ENCODE measurements at regions not wholly inside any gene's neighbourhood (a gene's known extent, or its start where the extent isn't known, plus 50 kb on each side); places are given as distances from the start of the nearest gene placed in this dataset.

GRCh38 chr6:150732765-150733539, 132.6 kb upstream of the MTHFD1L start:
- Histone ChIP-seq H3K4me3 (ENCODE audit: low read length) (no peak overlapping the region), H3K9me2 (replicated peaks; ENCODE audit: low read length) (no peaks in the 10 kb centered on the region), H3F3A (ENCODE audit: low read length, unreplicated experiment) (no peaks in the 10 kb centered on the region), H3K4me2 (ENCODE audit: low read length) (no peak overlapping the region), H2AFZ (ENCODE audit: low read length) (no peak overlapping the region), H4K20me1 (ENCODE audit: low read length) (no peaks in the 10 kb centered on the region), H3K9me3 (ENCODE audit: low read length) (no peaks in the 10 kb centered on the region), H3K27me3 (ENCODE audit: low read length) (no peaks in the 10 kb centered on the region), H3K4me1 (ENCODE audit: insufficient read depth, low read length) (no peaks in the 10 kb centered on the region), H3K9ac (ENCODE audit: low read length) (no peak overlapping the region), H3K27ac (ENCODE audit: low read length) (no peak overlapping the region), H3K79me2 (ENCODE audit: low read length) (no peaks in the 10 kb centered on the region), H3K36me3 (ENCODE audit: low read depth, low read length) (no peaks in the 10 kb centered on the region)
- no TSS peak for BruUV-seq (replicated peaks)
- ChIA-PET POLR2A (ENCODE audit: unreplicated experiment) (no interaction called here), CTCF (no interaction called here)
- ATAC-seq, result no peak
- DNase-seq, result no peak
- intact Hi-C loops (cut with micrococcal nuclease), result no loop called here
- TF ChIP-seq CTCF (conservative IDR thresholded peaks at IDR 0.05; ENCODE audit: low read depth, low read length) (no peak), EZH2phosphoT487 (IDR thresholded peaks at IDR 0.05; ENCODE audit: borderline replicate concordance, low read length) (no peak), EZH2 (IDR thresholded peaks at IDR 0.05; ENCODE audit: low read length, unreplicated experiment) (no peak)

- Histone ChIP-seq H3K4me2 (ENCODE audit: low read length) (no peak overlapping the region), H3K27me3 (ENCODE audit: low read length) (no peaks in the 10 kb centered on the region), H3K9me3 (ENCODE audit: low read length) (no peaks in the 10 kb centered on the region), H3K9me2 (replicated peaks; ENCODE audit: low read length) (no peaks in the 10 kb centered on the region), H3K4me1 (ENCODE audit: insufficient read depth, low read length) (no peaks in the 10 kb centered on the region), H4K20me1 (ENCODE audit: low read length) (no peaks in the 10 kb centered on the region), H3K4me3 (ENCODE audit: low read length) (no peak overlapping the region), H3K79me2 (ENCODE audit: low read length) (no peaks in the 10 kb centered on the region), H2AFZ (ENCODE audit: low read length) (no peak overlapping the region), H3K27ac (ENCODE audit: low read length) (no peak overlapping the region), H3F3A (ENCODE audit: low read length, unreplicated experiment) (no peaks in the 10 kb centered on the region), H3K36me3 (ENCODE audit: low read depth, low read length) (no peaks in the 10 kb centered on the region), H3K9ac (ENCODE audit: low read length) (no peak overlapping the region)
- DNase-seq (no peak), ATAC-seq (no peak)
- intact Hi-C loops (cut with micrococcal nuclease), result no loop called here
- TF ChIP-seq EZH2phosphoT487 (IDR thresholded peaks at IDR 0.05; ENCODE audit: borderline replicate concordance, low read length), result no peak
- TF ChIP-seq CTCF (conservative IDR thresholded peaks at IDR 0.05; ENCODE audit: low read depth, low read length), result no peak
- no peak for TF ChIP-seq EZH2 (IDR thresholded peaks at IDR 0.05; ENCODE audit: low read length, unreplicated experiment)
- no TSS peak for BruUV-seq (replicated peaks)
- CTCF ChIA-PET, result no interaction called here
- POLR2A ChIA-PET (ENCODE audit: unreplicated experiment), result no interaction called here
Observed at GRCh38 chr6:150733726-150734125, 131.8 kb upstream of the MTHFD1L start.

- H3K36me3 ChIP-seq (ENCODE audit: low read depth, low read length), result no peaks in the 10 kb centered on the region
- H3K4me1 ChIP-seq (ENCODE audit: insufficient read depth, low read length), result no peaks in the 10 kb centered on the region
- DNase-seq, result peak; percentile 79
- CTCF ChIA-PET, result no interaction called here
- H2AFZ ChIP-seq (ENCODE audit: low read length), result no peak overlapping the region
- H4K20me1 ChIP-seq (ENCODE audit: low read length), result no peaks in the 10 kb centered on the region
- no peaks in the 10 kb centered on the region for H3K79me2 ChIP-seq (ENCODE audit: low read length)
- H3F3A ChIP-seq (ENCODE audit: low read length, unreplicated experiment), result no peaks in the 10 kb centered on the region
- H3K9me2 ChIP-seq (replicated peaks; ENCODE audit: low read length), result no peaks in the 10 kb centered on the region
- H3K27ac ChIP-seq (ENCODE audit: low read length), result no peak overlapping the region
- H3K27me3 ChIP-seq (ENCODE audit: low read length), result no peaks in the 10 kb centered on the region
- no peaks in the 10 kb centered on the region for H3K9me3 ChIP-seq (ENCODE audit: low read length)
- no peak for ATAC-seq
- BruUV-seq (replicated peaks), result no TSS peak
- POLR2A ChIA-PET (ENCODE audit: unreplicated experiment), result no interaction called here
- intact Hi-C loops (cut with micrococcal nuclease), result no loop called here
- no peak overlapping the region for H3K4me2 ChIP-seq (ENCODE audit: low read length)
- no peak for TF ChIP-seq EZH2phosphoT487 (IDR thresholded peaks at IDR 0.05; ENCODE audit: borderline replicate concordance, low read length)
- no peak for TF ChIP-seq CTCF (conservative IDR thresholded peaks at IDR 0.05; ENCODE audit: low read depth, low read length)
- TF ChIP-seq EZH2 (IDR thresholded peaks at IDR 0.05; ENCODE audit: low read length, unreplicated experiment), result no peak
- no peak overlapping the region for H3K4me3 ChIP-seq (ENCODE audit: low read length)
- H3K9ac ChIP-seq (ENCODE audit: low read length), result no peak overlapping the region
Observed at GRCh38 chr6:150734235-150734634, 131.3 kb upstream of the MTHFD1L start.

Measured in PC-3 (cell line).